ENCODE measurements at regions not wholly inside any gene's neighbourhood (a gene's known extent, or its start where the extent isn't known, plus 50 kb on each side); places are given as distances from the start of the nearest gene placed in this dataset.

GRCh38 chr6:167499161-167499660 is 174.3 kb downstream of the TTLL2 start:
- no peak for TF ChIP-seq CTCF (IDR thresholded peaks at IDR 0.05)
- no peak for TF ChIP-seq POLR2A (IDR thresholded peaks at IDR 0.05)

Data from tibial nerve (tissue), 3 donors.